ENCODE measurements at regions not wholly inside any gene's neighbourhood (a gene's known extent, or its start where the extent isn't known, plus 50 kb on each side); places are given as distances from the start of the nearest gene placed in this dataset.

GRCh38 chr4:169922632-169923276 lies 103.4 kb downstream of the MFAP3L start:
- TF ChIP-seq CTCF (conservative IDR thresholded peaks at IDR 0.05; ENCODE audit: low read length) (no peak), EZH2phosphoT487 (IDR thresholded peaks at IDR 0.05; ENCODE audit: borderline replicate concordance, low read depth, low read length) (no peak)

All from OCI-LY7 (cell line).